Hepatic stellate cell (primary cell): ENCODE measurements at regions not wholly inside any gene's neighbourhood (a gene's known extent, or its start where the extent isn't known, plus 50 kb on each side); places are given as distances from the start of the nearest gene placed in this dataset.
"Not testable (repeated sequence)": the region's sequence is repeated elsewhere in the genome, so short reads cannot be mapped to it uniquely, and the experiment has no call there.

Experiments
- DNase-seq: peaks from one replicate; pipeline ENCODE4 v3.0.0; 2011; ENCODE audit warnings: low spot score

DNA sequence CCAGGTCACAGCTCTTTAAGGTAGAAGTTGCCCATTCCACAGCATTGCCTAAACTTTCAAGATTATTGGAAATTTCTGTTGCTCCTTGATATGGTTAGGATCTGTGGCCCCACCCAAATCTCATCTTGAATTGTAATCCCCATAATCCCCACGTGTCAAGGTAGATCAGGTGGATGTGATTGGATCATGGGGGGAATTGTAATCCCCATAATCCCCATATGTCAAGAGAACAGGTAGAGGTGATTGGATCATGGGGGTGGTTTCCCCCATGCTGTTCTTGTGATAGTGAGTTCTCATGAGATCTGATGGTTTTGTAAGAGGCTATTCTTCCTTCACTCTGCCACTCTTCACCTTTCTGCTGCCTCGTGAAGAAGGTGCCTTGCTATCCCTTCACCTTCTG is 327.4 kb upstream of the MAP3K7 start:
- DNase-seq, result no peak

DNA sequence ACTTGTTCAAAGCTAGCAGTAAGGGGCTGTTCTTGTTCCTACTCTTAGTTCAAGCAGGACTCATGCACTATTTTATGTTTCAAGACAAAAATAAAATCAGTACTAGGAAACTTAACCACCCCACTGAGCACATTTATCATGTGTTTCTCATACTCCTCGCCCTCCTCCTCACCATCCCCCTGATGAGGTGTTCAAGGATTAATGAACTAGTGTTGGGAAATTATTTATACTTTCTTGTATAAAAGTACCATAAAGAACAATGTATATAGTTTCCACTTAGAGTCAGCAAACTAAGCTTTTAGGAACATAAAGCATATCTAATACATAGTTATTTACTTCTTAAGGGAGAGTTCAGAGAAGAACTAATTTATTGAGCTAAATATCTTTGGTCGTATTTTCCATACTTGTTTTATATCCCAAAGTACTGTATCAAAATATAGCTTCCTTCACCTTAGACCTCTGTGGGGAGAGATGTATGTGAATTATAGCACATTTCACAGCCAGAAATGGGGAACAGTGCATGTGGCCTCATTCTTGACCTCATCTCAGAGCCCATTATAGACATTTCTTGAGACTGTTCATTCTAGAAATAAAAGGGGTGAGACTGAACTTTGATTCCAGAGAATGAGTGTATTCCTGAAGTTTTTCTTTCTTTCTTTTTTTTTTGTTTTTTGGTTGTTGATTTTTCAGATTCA is 326.5 kb upstream of the MAP3K7 start:
- no peak for DNase-seq

DNA sequence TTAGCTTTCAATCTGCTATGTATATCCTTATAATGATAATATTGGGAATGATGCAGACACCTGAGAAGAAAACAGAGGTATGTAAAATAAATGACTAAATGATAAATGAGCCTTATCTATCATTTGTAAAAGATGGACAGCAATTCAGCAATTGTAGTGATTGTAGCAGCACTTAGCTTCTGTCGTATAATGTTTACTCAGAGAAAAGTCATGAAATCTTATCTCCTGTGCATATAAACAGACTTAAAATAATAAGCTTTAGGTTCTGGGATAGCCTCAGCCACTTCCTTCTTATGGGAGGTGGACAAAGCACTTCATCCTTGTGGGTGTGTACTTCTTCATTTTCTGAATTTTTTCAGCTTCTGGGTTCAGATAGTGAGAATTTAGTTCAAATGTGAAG is 324.8 kb upstream of the MAP3K7 start:
- DNase-seq, result no peak

DNA sequence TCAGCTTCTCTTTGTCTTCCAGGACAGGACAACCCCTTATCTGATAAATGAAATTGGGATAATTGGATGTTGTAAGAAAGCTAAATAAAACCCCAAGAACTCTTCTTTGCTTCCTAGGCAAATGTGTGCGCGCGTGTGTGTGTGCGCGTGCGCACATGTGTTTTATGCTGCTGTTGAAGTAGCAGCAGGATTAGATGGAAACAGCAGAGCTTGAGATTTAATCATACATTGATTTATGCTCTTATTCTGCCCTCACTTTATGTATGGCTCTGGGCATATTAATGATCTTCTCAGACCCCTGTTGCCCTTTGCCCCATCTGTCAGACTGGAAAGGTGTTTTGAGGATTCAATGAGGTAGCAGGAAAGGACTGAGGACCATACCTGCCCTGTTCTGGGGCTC is 324.0 kb upstream of the MAP3K7 start:
- DNase-seq, result no peak

DNA sequence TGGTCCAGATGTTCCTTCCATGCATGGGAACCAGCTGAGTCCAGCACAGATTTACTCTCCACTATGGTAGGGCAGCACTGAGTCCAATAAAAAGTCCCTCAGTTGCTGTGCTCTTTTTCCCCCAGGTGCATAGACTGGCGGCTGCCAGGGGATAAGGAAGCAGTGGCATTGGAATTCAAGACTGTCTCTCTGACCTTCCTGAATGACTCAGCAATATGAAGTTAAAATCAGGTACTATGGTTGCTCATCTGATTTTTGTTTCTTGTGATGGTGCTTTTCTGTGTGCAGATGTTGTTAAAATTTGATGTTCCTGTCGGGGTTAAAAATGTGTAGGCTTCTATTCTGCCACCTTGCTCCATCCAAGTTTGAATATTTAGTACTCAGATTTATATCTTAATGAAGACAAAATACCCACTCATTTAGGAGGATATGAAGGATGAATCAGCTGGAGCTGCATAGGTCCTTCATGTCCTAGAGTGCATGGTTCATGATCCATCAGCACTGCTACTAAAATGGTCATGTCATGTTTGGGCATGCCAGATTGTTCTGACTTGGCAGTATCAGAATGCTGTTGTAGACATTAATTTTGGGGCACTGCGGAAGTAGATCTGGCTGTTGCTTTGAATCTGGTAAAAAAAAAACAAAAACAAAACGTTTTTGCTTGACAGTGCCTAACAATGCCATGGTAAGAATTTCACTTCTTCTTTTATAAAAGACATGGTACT is 321.2 kb upstream of the MAP3K7 start:
- DNase-seq, result no peak

DNA sequence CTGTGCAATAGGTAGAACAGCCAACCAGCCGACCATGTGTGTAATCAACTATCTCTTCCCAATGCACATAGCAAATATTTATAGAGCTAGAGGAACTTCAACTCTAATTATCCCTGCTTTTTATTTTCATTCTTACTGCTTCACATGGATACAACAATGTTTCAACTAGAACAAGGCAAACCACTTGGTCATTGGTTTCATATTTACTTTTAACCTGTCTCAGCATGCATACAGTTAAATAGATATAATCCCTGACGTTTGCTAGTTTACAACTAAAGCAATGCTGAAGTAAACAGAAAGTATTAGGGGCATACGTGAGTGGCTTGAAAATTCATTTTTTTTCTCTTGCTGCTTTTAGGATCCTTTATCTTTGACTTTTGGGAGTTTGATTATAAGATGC is 318.5 kb upstream of the MAP3K7 start:
- no peak for DNase-seq

DNA sequence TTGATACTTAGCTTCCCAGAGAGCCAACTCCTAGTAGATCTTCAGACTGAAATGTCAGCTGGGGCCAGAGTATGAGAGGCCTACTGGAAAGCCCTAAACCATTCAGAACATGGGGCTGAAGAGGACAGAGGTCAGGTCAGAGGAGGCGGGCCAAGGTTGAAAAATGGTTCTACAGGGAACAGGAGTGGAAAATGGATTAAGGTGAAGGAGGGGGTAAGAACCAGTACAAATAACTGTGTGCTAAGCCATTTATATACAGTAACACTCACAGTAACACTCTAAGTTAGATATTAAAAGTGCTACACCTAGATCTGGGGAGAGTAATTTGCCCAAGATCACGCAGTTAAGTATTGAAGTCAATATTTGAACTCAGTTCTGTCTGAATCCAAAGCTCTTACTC is 313.2 kb upstream of the MAP3K7 start:
- no peak for DNase-seq

DNA sequence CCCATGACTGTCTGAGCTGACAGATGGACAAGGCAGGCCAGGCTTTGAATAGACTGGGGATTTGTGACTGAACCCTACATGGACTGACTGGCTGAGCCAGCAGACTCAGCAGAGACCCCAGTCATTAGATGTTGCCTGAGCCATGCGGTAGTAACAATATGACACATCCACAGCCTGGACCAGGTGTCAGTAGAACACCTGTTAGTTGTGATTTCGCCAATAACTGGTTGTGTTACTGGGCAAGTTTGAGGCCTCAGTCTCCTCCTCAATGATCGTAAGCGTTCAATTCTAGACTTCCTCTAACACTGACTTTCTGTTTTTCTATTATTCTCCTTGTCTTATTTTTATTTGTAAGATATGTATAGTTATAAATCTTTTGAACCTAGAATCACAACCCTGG is 311.9 kb upstream of the MAP3K7 start:
- no peak for DNase-seq

DNA sequence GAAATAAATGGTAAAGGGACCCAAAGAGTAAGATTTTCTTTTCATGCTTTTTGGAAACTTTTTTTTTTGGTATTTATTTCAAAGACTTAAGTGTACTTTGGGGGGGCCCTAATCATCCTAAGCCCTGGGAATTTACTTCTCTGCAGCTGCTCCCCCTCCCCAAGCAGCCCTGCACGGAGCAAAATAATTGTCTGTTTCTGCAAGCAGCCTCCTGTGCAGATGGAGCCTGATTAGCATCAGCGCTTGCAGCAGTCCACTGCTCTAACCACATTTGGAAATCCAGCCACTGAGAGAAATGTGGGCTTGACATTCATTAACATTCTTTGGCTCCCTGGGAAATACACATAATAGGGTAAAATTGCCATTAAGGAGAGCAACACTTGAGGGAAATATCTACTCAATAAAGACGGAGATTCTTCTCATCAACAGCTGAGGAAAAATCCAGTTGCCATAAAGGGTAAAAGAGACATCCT is 309.2 kb upstream of the MAP3K7 start:
- DNase-seq, result no peak

DNA sequence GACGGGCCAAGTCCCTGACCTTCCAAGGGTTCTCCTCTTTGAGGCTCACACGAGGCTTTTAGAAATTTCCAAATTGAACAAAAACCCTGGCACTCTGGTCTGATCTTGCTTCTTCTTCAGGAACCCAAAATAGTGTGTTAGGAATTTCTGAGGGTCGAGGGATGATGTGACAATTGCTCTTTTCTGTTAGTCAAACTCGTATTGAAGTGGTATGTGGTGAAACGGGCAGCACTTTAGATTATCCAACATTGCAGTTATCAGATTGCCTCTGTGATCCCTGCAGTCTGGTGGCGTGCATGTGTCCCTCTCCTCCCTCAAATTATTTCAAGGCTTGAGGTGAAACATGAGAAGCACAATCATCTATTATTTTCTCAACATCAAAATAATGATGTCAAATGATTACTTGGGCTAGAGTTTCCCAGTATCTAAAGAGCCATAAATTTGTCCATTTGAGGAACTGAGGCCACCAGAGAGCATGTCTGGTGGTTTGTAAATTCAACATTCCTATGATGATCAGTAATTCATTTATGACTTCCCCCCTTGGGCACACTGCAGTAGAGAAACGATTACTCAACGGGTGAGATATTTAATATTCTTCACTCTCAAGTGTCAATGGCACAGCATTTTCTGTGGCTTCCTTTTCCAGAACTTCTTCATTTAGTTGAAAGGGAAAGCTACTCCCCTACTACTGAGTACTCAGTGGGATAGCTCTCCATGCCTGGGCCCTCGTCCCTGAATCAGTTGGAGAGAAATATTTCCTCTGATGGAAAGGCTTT is 308.6 kb upstream of the MAP3K7 start:
- no peak for DNase-seq

DNA sequence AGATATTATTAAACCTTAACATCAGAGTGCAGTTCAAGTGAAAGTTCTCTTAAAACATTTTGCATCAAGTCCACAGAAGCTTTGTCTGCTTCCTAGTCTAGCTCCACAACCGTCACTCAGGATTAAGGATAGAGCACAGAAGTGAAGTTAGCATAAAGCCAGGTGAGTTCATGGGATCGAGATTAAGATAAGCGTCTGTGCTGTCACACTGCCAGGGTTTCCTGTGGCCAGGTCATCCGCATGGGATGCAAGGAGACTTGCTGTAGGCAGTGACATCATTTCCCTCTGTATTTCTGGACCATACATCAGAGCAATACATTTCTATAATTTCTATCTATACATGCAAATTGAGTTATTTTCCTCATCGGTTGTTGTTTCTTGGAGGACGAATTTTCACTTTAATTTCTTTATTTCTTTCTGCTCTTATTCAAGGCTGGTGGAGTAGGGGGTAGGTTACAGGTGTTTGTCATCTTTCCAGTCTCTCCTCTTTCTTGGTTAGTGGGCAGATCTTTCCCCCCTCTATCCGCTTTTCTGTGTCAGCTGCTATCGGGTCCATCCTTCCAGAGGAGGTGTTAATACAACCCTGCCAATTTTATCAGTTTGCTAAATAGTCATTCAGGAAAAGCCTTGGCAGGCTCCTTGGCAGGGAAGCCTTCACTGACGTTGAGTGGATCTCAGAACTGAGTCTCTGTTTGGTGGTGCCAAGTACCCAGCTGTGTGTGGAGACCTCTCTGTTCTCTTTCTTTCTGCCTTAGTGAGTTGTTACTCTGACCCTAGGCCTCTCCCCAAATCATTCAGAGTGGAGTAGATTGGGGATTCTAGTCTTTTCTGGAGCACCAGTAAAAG is 307.6 kb upstream of the MAP3K7 start:
- DNase-seq, result no peak

DNA sequence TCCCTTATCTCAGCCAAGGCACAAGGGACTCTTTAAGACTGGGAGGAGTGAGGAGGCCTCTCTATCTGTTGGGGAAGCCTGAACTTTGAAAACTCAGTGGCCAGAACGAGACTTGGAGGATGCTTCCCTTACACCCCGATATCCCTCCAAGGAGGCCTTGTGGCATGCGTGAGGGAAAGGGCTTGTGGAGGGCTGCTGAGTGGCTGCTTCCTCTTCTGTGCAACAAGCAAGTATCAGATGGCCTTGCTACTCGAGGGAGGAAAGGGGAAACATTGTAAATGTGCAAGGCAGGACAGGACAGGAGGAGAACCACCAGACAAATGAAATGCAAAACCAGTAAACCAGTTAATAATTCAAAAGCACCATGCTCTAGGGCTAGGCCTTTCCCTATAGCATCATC is 306.5 kb upstream of the MAP3K7 start:
- no peak for DNase-seq

DNA sequence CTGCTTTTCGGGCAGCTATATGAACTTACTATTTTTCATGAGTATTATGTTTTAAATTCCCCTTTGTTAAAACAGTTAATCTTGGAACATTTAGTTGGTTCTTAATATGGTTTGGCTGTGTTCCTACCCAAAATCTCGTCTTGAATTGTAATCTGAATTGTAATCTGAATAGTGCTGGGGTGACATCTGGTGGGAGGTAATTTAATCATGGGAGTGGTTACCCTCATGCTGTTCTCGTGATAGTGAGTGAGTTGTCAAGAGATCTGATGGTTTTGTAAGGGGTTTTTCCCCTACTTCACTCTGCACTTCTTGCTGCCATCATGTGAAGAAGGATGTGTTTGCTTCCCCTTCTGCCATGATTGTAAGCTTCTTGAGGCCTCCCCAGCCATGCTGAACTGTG is 305.4 kb upstream of the MAP3K7 start:
- no peak for DNase-seq

DNA sequence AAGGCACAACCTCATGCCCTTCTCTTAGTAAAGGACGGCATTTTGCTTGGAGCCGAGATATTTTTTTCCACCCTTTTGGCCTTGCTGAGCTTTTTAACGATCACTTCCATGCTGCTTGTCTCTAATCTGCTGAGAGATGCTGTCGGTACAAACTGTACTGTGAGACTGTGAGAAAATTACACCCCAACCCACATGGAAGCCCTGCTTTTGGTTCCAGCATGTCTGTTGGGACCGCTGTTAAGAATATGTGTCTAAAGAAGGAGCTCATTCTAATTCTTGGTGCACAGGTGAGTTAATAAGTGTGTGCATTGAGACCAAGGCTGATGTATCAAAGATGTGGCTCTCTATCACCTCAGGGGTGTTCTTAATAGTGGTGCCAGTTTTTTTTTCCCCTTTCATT is 304.5 kb upstream of the MAP3K7 start:
- no peak for DNase-seq

DNA sequence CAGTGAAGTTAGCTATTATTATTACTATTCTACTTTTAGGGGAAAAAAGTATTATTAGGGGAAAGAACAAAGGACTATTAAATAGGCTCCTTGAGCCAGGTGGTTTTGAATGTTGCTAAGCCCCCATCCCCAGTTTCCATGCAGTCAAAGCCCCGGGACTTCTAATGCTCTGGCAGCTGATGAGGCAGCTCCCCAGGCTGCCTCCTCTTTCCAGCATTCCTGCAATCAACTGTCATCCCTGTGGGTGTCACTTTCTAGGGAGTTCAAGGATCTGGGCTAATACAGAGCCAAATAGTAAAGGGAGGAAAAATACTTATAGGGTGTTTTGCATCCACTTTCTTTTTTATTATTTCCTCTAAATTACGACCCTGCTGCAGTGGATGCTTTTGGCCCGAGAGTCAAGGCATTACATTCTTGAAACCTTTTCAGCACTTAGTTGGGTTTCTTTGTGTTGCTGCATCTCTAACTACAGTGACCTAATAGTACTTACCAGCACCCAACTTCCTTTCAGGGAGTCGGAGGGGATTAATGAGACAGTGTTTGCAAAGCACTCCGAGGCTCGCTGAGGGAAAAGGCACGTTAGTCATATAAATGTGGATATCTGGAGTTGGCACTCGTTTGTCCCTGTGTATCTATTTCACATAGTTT is 303.9 kb upstream of the MAP3K7 start:
- DNase-seq, result no peak

DNA sequence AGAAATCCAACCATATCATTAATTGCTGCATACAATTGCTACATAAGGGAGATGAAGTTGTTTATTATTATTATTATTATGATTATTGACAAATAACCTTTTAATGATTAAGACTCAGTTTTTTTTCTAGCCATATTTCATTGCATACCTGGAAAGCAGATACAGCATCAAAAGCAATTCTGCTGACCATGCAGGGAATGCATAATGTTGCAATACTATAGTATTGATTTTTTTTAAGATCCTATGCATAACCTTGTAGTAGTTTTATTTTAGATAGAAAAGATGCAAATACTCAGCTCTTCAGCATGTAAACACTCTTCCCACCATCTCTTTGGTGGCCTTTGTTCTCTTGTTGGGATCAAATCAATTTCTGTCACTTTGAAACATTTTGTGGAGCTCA is 300.9 kb upstream of the MAP3K7 start:
- DNase-seq, result no peak

DNA sequence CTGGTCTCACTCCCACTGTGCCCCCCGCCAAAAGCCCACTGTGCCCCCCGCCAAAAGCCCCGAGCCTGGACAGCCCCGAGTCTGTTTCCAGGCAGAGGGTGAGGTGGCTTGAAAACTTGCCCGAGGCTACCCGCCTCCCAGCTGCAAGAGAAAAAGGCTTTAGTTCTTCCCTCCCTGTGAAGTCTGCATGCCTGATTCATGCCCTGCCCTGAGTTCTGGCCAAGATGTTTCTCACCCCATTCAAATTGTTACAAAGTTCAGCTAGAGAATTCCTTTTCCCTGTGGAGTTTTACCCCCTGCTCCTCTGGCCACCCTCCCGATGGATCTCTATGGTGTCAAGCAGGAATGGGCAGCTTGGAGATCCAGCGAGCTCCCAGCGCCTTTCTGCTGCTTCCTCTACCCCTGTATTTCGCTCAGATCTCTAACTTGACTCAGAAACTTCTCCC is 298.8 kb upstream of the MAP3K7 start:
- no peak for DNase-seq

DNA sequence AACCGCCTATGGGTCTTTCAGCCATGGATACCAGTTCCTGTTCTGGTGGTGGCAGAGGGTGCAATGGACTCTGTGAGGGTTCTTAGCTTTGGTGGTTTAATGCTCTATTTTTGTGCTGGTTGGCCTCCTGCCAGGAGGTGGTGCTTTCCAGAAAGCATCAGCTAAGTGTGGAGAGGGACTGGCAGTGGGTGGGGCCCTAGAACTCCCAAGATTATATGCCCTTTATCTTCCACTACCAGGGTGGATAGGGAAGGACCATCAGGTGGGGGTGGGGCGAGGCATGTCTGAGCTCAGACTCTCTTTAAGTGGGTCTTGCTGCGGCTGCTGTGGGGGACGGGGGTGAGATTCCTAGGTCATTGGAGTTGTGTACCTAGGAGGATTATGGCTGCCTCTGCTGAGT is 298.3 kb upstream of the MAP3K7 start:
- not testable (repeated sequence) for DNase-seq

DNA sequence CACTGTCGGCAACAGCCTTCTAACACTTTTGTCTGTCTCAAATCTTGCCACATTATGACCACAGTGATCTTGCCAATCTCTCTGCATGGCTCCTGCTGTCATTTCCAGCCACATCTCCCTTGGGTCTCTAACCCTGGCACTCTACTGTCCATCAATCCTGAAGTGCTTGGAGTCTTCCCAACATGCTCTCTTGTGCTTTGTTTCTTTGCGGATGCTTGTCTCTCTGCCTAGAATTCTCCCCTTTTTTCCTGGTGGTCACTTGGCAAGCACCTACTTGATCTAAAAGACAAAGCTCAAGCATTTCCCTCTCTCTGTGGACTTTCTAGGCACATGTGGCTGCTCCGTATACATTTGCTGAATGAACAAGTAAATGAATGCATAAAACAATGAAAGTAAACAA is 290.7 kb upstream of the MAP3K7 start:
- no peak for DNase-seq

DNA sequence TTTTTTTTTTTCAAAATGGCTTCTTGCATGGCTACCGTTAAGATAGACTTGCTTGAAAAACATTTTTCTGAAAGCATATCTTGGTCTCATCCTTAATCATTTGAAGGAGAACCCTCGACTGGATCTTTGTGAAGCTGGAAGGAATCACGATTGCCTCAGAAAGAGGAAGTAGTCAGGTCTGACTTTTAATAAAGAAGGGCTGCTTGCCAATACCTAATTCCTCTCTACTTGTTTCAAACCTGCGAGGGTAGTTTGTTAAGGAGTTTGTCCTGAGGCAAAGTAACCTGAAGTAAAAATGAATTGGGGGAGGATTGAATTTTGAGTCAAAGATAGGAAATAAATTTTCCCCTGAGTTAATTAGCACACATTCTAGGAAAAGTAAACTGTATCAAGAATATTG is 288.1 kb upstream of the MAP3K7 start:
- no peak for DNase-seq

DNA sequence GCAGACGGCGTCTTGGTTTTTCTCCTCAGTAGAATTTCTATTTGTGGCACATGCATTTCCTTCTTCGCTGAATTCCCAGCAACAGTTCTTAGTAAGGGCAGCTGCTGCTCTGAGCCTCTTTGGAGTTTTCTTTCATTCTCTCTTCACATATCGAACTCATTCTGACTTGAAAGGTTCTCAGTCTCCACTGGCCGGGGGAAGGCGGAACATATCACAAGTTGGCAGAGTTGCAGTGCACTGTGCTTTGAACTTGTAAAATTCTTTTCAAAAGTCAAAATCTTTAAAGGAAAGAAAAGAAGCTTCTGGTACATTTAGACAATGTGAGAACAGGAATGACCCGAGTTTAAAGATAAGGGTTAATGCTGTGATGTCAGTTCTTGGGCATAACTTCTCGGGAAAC is 286.1 kb upstream of the MAP3K7 start:
- no peak for DNase-seq

DNA sequence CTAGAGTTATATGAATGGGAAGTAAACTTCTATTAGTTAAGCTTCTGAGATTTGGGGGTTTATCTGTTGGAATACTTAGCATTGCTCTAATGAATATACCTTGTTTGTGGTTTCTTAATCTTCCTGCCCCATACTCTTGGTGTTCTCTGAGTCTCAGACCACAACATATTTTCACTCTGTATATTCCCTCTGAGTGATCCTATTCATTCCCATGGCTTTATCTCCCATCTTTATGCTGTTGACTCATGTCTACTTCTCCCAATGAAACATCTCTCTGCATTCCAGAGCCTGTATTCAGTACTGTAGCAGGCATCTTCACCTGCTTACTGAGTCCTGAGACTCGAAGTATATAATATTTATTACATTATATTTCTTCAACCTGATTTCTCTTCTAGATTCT is 283.7 kb upstream of the MAP3K7 start:
- no peak for DNase-seq
